ENCODE measurements at regions not wholly inside any gene's neighbourhood (a gene's known extent, or its start where the extent isn't known, plus 50 kb on each side); places are given as distances from the start of the nearest gene placed in this dataset.

- Histone ChIP-seq H3K9me3 (ENCODE audit: control insufficient read depth, insufficient read depth, low read length) (no peaks in the 10 kb centered on the region), H3K9ac (ENCODE audit: low read depth, low read length) (no peak overlapping the region), H3K4me1 (ENCODE audit: insufficient read depth, low read length) (0 out of 2 replicates have a peak, but pooled peaks cover 9% of the 10 kb centered on the region), H3K36me3 (ENCODE audit: insufficient read depth, low read length) (no peaks in the 10 kb centered on the region)
These were observed 114.5 kb upstream of the SYT13 start for GRCh38 chr11:45400591-45400990.

GRCh38 chr11:45399166-45399565 lies 113.0 kb upstream of the SYT13 start:
- H3K9me3 ChIP-seq (ENCODE audit: control insufficient read depth, insufficient read depth, low read length), result no peaks in the 10 kb centered on the region
- no peak overlapping the region for H3K9ac ChIP-seq (ENCODE audit: low read depth, low read length)
- H3K4me1 ChIP-seq (ENCODE audit: insufficient read depth, low read length), result 0 out of 2 replicates have a peak, but pooled peaks cover 9% of the 10 kb centered on the region
- no peaks in the 10 kb centered on the region for H3K36me3 ChIP-seq (ENCODE audit: insufficient read depth, low read length)

GRCh38 chr11:45398325-45398724 lies 112.2 kb upstream of the SYT13 start:
- Histone ChIP-seq H3K9me3 (ENCODE audit: control insufficient read depth, insufficient read depth, low read length) (no peaks in the 10 kb centered on the region), H3K36me3 (ENCODE audit: insufficient read depth, low read length) (no peaks in the 10 kb centered on the region), H3K4me1 (ENCODE audit: insufficient read depth, low read length) (0 out of 2 replicates have a peak, but pooled peaks cover 9% of the 10 kb centered on the region), H3K9ac (ENCODE audit: low read depth, low read length) (no peak overlapping the region)

GRCh38 chr11:45396394-45396793 lies 110.3 kb upstream of the SYT13 start:
- H3K4me1 ChIP-seq (ENCODE audit: insufficient read depth, low read length), result 0 out of 2 replicates have a peak, but pooled peaks cover 9% of the 10 kb centered on the region
- H3K9me3 ChIP-seq (ENCODE audit: control insufficient read depth, insufficient read depth, low read length), result no peaks in the 10 kb centered on the region
- no peaks in the 10 kb centered on the region for H3K36me3 ChIP-seq (ENCODE audit: insufficient read depth, low read length)
- H3K9ac ChIP-seq (ENCODE audit: low read depth, low read length), result no peak overlapping the region

- H3K36me3 ChIP-seq (ENCODE audit: insufficient read depth, low read length), result no peaks in the 10 kb centered on the region
- H3K9me3 ChIP-seq (ENCODE audit: control insufficient read depth, insufficient read depth, low read length), result no peaks in the 10 kb centered on the region
- H3K9ac ChIP-seq (ENCODE audit: low read depth, low read length), result no peak overlapping the region
- H3K4me1 ChIP-seq (ENCODE audit: insufficient read depth, low read length), result 0 out of 2 replicates have a peak, but pooled peaks cover 9% of the 10 kb centered on the region
These were observed 109.8 kb upstream of the SYT13 start for GRCh38 chr11:45395947-45396346.

GRCh38 chr11:45395421-45395820 lies 109.3 kb upstream of the SYT13 start:
- Histone ChIP-seq H3K36me3 (ENCODE audit: insufficient read depth, low read length) (no peaks in the 10 kb centered on the region), H3K9ac (ENCODE audit: low read depth, low read length) (no peak overlapping the region), H3K4me1 (ENCODE audit: insufficient read depth, low read length) (peaks cover 9% of the 10 kb centered on the region; the same call in 1 of the 2 replicates), H3K9me3 (ENCODE audit: control insufficient read depth, insufficient read depth, low read length) (no peaks in the 10 kb centered on the region)

- Histone ChIP-seq H3K4me1 (ENCODE audit: insufficient read depth, low read length) (peaks cover under 1% of the 10 kb centered on the region; the same call in 1 of the 2 replicates), H3K9ac (ENCODE audit: low read depth, low read length) (no peak overlapping the region), H3K9me3 (ENCODE audit: control insufficient read depth, insufficient read depth, low read length) (no peaks in the 10 kb centered on the region), H3K36me3 (ENCODE audit: insufficient read depth, low read length) (no peaks in the 10 kb centered on the region)
These were observed 108.3 kb upstream of the SYT13 start for GRCh38 chr11:45394294-45395085.

- Histone ChIP-seq H3K9me3 (ENCODE audit: control insufficient read depth, insufficient read depth, low read length) (no peaks in the 10 kb centered on the region), H3K36me3 (ENCODE audit: insufficient read depth, low read length) (no peaks in the 10 kb centered on the region), H3K4me1 (ENCODE audit: insufficient read depth, low read length) (no peaks in the 10 kb centered on the region; the same call in 1 of the 2 replicates), H3K9ac (ENCODE audit: low read depth, low read length) (no peak overlapping the region)
These were observed 107.7 kb upstream of the SYT13 start for GRCh38 chr11:45393826-45394225.

- no peaks in the 10 kb centered on the region; the same call in 1 of the 2 replicates for H3K4me1 ChIP-seq (ENCODE audit: insufficient read depth, low read length)
- no peak overlapping the region for H3K9ac ChIP-seq (ENCODE audit: low read depth, low read length)
- no peaks in the 10 kb centered on the region for H3K36me3 ChIP-seq (ENCODE audit: insufficient read depth, low read length)
- no peaks in the 10 kb centered on the region for H3K9me3 ChIP-seq (ENCODE audit: control insufficient read depth, insufficient read depth, low read length)
These were observed 107.2 kb upstream of the SYT13 start for GRCh38 chr11:45393334-45393733.

GRCh38 chr11:45392591-45393091 lies 106.5 kb upstream of the SYT13 start:
- H3K9ac ChIP-seq (ENCODE audit: low read depth, low read length), result no peak overlapping the region
- no peaks in the 10 kb centered on the region for H3K9me3 ChIP-seq (ENCODE audit: control insufficient read depth, insufficient read depth, low read length)

GRCh38 chr11:45392154-45392553 lies 106.0 kb upstream of the SYT13 start:
- no peaks in the 10 kb centered on the region for H3K36me3 ChIP-seq (ENCODE audit: insufficient read depth, low read length)
- no peaks in the 10 kb centered on the region for H3K9me3 ChIP-seq (ENCODE audit: control insufficient read depth, insufficient read depth, low read length)
- no peaks in the 10 kb centered on the region; the same call in 1 of the 2 replicates for H3K4me1 ChIP-seq (ENCODE audit: insufficient read depth, low read length)
- no peak overlapping the region for H3K9ac ChIP-seq (ENCODE audit: low read depth, low read length)

More at GRCh38 chr11:45392591-45393091, 106.5 kb upstream of the SYT13 start:
- Histone ChIP-seq H3K4me1 (ENCODE audit: insufficient read depth, low read length) (no peaks in the 10 kb centered on the region; the same call in 1 of the 2 replicates), H3K36me3 (ENCODE audit: insufficient read depth, low read length) (no peaks in the 10 kb centered on the region)

- no peaks in the 10 kb centered on the region for H3K9me3 ChIP-seq (ENCODE audit: control insufficient read depth, insufficient read depth, low read length)
- H3K4me1 ChIP-seq (ENCODE audit: insufficient read depth, low read length), result no peaks in the 10 kb centered on the region; the same call in 1 of the 2 replicates
- no peak overlapping the region for H3K9ac ChIP-seq (ENCODE audit: low read depth, low read length)
- no peaks in the 10 kb centered on the region for H3K36me3 ChIP-seq (ENCODE audit: insufficient read depth, low read length)
These were observed 105.2 kb upstream of the SYT13 start for GRCh38 chr11:45391168-45391850.

GRCh38 chr11:45390407-45390806 lies 104.3 kb upstream of the SYT13 start:
- Histone ChIP-seq H3K9me3 (ENCODE audit: control insufficient read depth, insufficient read depth, low read length) (no peaks in the 10 kb centered on the region), H3K36me3 (ENCODE audit: insufficient read depth, low read length) (no peaks in the 10 kb centered on the region), H3K4me1 (ENCODE audit: insufficient read depth, low read length) (no peaks in the 10 kb centered on the region; the same call in 1 of the 2 replicates), H3K9ac (ENCODE audit: low read depth, low read length) (no peak overlapping the region)

GRCh38 chr11:45388472-45388871 lies 102.3 kb upstream of the SYT13 start:
- Histone ChIP-seq H3K4me1 (ENCODE audit: insufficient read depth, low read length) (no peaks in the 10 kb centered on the region; the same call in 1 of the 2 replicates), H3K9ac (ENCODE audit: low read depth, low read length) (no peak overlapping the region), H3K9me3 (ENCODE audit: control insufficient read depth, insufficient read depth, low read length) (no peaks in the 10 kb centered on the region), H3K36me3 (ENCODE audit: insufficient read depth, low read length) (no peaks in the 10 kb centered on the region)
